Panc1 (cell line): ENCODE measurements at regions not wholly inside any gene's neighbourhood (a gene's known extent, or its start where the extent isn't known, plus 50 kb on each side); places are given as distances from the start of the nearest gene placed in this dataset.

Experiments
- CTCF ChIP-seq: fragments of 450-650 bp; IDR thresholded peaks from 2 replicates; pipeline ENCODE4 v1.5.1; 2017; ENCODE audit warnings: mild to moderate bottlenecking
- REST ChIP-seq, 2 experiments: IDR thresholded peaks; 2 replicates each; pipeline ENCODE4 v1.6.1; 2011 to 2012; ENCODE audit warnings: low read depth in 2 of 2, control low read depth in 1 of 2, low read length in 1 of 2, mild to moderate bottlenecking in 1 of 2, moderate library complexity in 1 of 2; ENCODE audit not compliant: insufficient read depth in 1 of 2
- SIN3A ChIP-seq: IDR thresholded peaks from 2 replicates; pipeline ENCODE4 v1.6.1; 2012; ENCODE audit warnings: low read depth, mild to moderate bottlenecking, low read length, moderate library complexity, borderline replicate concordance; ENCODE audit not compliant: insufficient read depth
- TCF7L2 ChIP-seq: IDR thresholded peaks from 2 replicates; pipeline ENCODE4 v1.6.1; 2011; ENCODE audit warnings: mild to moderate bottlenecking, low read depth, low read length, inconsistent platforms

GRCh38 chr18:39460136-39460535, 1894.5 kb upstream of the CELF4 start:
- no peak for TF ChIP-seq CTCF
- no peak for TF ChIP-seq SIN3A
- no peak for TF ChIP-seq REST (IDR thresholded peaks at IDR 0.05; ENCODE audit: insufficient read depth in 1 of 2, low read depth in 2 of 2, low read length in 1 of 2)
- no peak for TF ChIP-seq TCF7L2
